Osteocyte (in vitro differentiated cells): ENCODE measurements at regions not wholly inside any gene's neighbourhood (a gene's known extent, or its start where the extent isn't known, plus 50 kb on each side); places are given as distances from the start of the nearest gene placed in this dataset.

Experiments
- DNase-seq: peaks from one replicate; pipeline ENCODE4 v3.0.0; 2021; ENCODE audit warnings: mixed read lengths; ENCODE audit not compliant: unreplicated experiment; ENCODE audit errors: extremely low spot score
- H3K27ac Mint-ChIP-seq: one replicate; pipeline ENCODE4 v1.8.0; 2021; ENCODE audit warnings: mild to moderate bottlenecking, mixed read lengths; ENCODE audit not compliant: unreplicated experiment
- H3K27me3 Mint-ChIP-seq: one replicate; pipeline ENCODE4 v1.8.0; 2021; ENCODE audit warnings: mixed read lengths; ENCODE audit not compliant: unreplicated experiment
- H3K36me3 Mint-ChIP-seq: one replicate; pipeline ENCODE4 v1.8.0; 2021; ENCODE audit warnings: mixed read lengths; ENCODE audit not compliant: unreplicated experiment
- H3K4me1 Mint-ChIP-seq: one replicate; pipeline ENCODE4 v1.8.0; 2021; ENCODE audit warnings: mixed read lengths; ENCODE audit not compliant: unreplicated experiment
- H3K4me3 Mint-ChIP-seq: one replicate; pipeline ENCODE4 v1.8.0; 2021; ENCODE audit warnings: mild to moderate bottlenecking, moderate library complexity, mixed read lengths; ENCODE audit not compliant: unreplicated experiment
- H3K9me3 Mint-ChIP-seq: one replicate; pipeline ENCODE4 v1.8.0; 2021; ENCODE audit warnings: mixed read lengths; ENCODE audit not compliant: unreplicated experiment
- TF ChIP-seq, protein P1 (sequence below): fragments of 200-600 bp; sonication (generic); IDR thresholded peaks from 2 replicates; pipeline ENCODE4 v1.5.0; 2021; ENCODE audit warnings: antibody characterized with exemption, mild to moderate bottlenecking, moderate library complexity

DNA sequence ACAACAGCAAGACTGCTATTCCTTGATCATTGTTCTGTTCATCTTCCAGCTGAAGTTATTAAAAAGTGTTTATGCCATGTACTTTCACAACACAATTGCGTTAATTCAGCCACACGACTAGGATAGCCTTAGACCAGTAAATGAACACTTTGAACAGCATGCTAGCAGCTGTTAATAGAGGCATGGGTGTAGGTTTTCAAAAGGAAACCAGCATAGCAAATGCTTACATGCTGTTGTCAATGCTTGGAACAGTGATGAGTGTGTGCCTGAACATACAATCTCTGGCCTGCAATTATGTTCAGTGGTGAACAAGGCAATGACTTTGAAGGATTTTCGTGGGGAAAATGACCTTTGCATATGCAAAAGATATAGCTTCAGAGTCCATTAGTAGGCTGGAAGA, 127.4 kb upstream of the RBM19 start:
- Mint-ChIP-seq H3K27me3 (no peaks in the 10 kb centered on the region), H3K27ac (no peak overlapping the region), H3K9me3 (peaks cover 17% of the 10 kb centered on the region), H3K36me3 (no peaks in the 10 kb centered on the region), H3K4me1 (no peaks in the 10 kb centered on the region), H3K4me3 (no peak overlapping the region)
- no peak for DNase-seq
- TF ChIP-seq, protein P1, sequence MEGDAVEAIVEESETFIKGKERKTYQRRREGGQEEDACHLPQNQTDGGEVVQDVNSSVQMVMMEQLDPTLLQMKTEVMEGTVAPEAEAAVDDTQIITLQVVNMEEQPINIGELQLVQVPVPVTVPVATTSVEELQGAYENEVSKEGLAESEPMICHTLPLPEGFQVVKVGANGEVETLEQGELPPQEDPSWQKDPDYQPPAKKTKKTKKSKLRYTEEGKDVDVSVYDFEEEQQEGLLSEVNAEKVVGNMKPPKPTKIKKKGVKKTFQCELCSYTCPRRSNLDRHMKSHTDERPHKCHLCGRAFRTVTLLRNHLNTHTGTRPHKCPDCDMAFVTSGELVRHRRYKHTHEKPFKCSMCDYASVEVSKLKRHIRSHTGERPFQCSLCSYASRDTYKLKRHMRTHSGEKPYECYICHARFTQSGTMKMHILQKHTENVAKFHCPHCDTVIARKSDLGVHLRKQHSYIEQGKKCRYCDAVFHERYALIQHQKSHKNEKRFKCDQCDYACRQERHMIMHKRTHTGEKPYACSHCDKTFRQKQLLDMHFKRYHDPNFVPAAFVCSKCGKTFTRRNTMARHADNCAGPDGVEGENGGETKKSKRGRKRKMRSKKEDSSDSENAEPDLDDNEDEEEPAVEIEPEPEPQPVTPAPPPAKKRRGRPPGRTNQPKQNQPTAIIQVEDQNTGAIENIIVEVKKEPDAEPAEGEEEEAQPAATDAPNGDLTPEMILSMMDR = no peak

DNA sequence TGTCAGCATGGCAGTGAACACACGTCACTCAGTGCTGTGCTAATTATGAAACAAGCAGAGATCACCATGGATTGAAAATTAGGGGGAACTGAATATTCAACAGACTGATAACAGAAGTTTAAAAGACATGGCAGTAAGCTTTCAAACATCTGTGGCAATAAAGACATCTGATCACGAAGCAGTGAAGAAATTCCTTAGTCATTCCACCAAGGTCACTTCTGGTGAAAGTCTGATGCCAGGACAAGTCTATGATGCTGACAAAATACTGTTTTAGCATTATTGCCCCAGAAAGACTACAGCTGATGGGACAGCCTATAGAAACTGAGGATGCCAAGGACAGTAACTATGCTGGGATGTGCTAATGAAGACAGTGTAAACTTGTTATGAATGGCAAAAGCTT, 126.9 kb upstream of the RBM19 start:
- Mint-ChIP-seq H3K4me1 (no peaks in the 10 kb centered on the region), H3K27me3 (no peaks in the 10 kb centered on the region), H3K27ac (no peak overlapping the region), H3K9me3 (peaks cover 17% of the 10 kb centered on the region), H3K36me3 (no peaks in the 10 kb centered on the region), H3K4me3 (no peak overlapping the region)
- TF ChIP-seq, protein P1 = no peak
- no peak for DNase-seq

DNA sequence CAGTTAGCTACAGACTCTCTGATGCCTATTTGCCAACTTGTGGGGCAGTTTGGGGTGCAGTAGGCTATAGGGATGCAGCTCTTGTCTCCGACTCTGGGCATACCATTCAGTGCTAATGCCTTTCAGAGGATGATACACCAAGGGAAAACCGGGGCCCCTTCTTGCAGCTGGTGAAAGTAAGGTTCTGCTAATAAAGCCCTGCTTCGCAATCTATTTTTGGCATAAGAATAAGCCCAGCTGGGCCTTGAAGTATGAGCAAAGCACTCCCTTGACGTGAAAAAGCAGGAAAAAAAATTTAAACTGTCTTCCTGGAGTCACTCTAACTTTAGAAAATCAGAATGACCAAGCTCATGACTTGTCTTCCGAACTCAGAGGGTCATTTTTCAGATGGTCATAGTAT, 124.1 kb upstream of the RBM19 start:
- TF ChIP-seq, protein P1 = no peak
- Mint-ChIP-seq H3K4me1 (no peaks in the 10 kb centered on the region), H3K36me3 (no peaks in the 10 kb centered on the region), H3K4me3 (no peak overlapping the region), H3K9me3 (peaks cover 17% of the 10 kb centered on the region), H3K27me3 (no peaks in the 10 kb centered on the region), H3K27ac (no peak overlapping the region)
- DNase-seq = no peak

DNA sequence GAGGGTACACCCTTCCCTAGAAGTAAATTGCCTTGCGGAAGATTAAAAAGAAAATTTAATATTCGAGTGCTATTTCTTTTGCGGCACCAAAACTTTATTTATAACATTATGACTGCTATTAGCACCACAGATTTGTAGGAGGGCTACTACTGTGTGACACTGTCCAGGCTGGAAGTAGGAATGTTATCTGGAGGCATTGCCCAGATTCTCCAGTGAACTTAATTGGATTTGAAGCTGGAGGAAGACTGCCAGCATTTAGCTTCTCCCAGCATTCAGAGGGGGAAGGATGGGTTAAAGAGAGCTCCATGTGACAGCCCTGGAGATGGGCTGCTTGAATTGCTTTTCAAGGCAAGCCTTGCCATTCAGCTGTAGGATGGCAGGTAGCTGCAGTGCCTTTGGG, 107.0 kb upstream of the RBM19 start:
- no peaks in the 10 kb centered on the region for H3K4me1 Mint-ChIP-seq
- no peak for DNase-seq
- H3K9me3 Mint-ChIP-seq = peaks cover 4% of the 10 kb centered on the region
- H3K27me3 Mint-ChIP-seq = no peaks in the 10 kb centered on the region
- no peak overlapping the region for H3K4me3 Mint-ChIP-seq
- H3K36me3 Mint-ChIP-seq = no peaks in the 10 kb centered on the region
- TF ChIP-seq, protein P1 = no peak
- no peak overlapping the region for H3K27ac Mint-ChIP-seq

DNA sequence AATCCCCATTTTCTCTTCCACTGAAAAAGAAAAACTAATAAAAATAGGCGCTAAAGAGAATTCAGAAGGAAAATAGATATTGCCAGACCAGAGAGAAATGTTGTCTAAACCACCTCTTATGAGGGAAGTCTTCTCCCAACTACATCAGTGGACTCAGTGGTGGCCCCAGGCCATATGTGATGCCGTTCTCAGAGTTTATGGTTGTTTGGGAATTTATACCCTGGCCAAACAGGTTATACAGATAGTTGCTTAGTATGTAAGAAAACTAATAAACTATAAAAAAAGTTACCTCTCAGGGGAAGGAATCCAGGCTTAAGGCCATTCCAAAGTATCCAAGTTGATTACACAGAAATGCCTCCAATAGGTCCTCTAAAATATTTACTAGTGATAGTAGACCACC, 103.4 kb upstream of the RBM19 start:
- Mint-ChIP-seq H3K27me3 (peaks cover 9% of the 10 kb centered on the region), H3K9me3 (no peaks in the 10 kb centered on the region), H3K27ac (no peak overlapping the region), H3K36me3 (no peaks in the 10 kb centered on the region), H3K4me1 (no peaks in the 10 kb centered on the region), H3K4me3 (no peak overlapping the region)
- no peak for DNase-seq
- TF ChIP-seq, protein P1 = no peak
